ENCODE measurements at regions not wholly inside any gene's neighbourhood (a gene's known extent, or its start where the extent isn't known, plus 50 kb on each side); places are given as distances from the start of the nearest gene placed in this dataset.

DNA sequence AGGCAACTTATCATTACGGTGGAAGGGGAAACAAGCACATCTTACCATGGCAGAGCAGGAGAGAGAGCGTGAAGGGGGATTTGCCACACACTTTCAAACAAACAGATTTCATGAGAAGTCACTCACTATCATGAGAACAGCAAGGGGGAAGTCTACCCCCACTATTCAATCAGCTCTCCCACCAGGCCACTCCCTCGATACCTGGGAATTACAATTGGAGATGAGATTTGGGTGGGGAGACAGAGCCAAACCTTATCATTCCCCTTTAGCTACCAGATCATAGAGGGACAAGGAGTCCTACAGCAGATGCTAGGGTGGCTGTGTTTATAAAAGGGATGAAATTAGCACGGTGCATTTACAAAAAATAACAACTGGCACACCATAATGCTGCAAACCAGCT, 2149.4 kb upstream of the ACO1 start:
- Histone ChIP-seq H3K79me2 (ENCODE audit: control insufficient read depth, insufficient read depth, low read length) (no peaks in the 10 kb centered on the region), H3K9me1 (replicated peaks; ENCODE audit: control insufficient read depth, extremely low read depth, insufficient read depth, low read length) (no peaks in the 10 kb centered on the region), H3K4me3 (replicated peaks in 1 of 3; ENCODE audit: insufficient read depth in 1 of 3, low read depth in 1 of 3, low read length in 3 of 3) (no peak overlapping the region), H3K9ac (replicated peaks; ENCODE audit: extremely low read depth, insufficient read depth, low read length) (no peak overlapping the region), H3K27me3 (ENCODE audit: control insufficient read depth in 2 of 2, insufficient read depth in 2 of 2, low read length in 2 of 2) (no peaks in the 10 kb centered on the region), H3K9me3 (replicated peaks; ENCODE audit: control insufficient read depth, insufficient read depth, low read length) (peaks cover 5% of the 10 kb centered on the region), H4K20me1 (replicated peaks; ENCODE audit: control insufficient read depth, extremely low read depth, insufficient read depth, low read length) (no peaks in the 10 kb centered on the region), H3K27ac (ENCODE audit: insufficient read depth, low read depth, low read length) (no peak overlapping the region), H3K4me2 (ENCODE audit: insufficient read depth, low read length) (no peak overlapping the region), H3K4me1 (ENCODE audit: control insufficient read depth, extremely low read depth, insufficient read depth, low read length) (no peaks in the 10 kb centered on the region), H3K36me3 (ENCODE audit: control insufficient read depth in 2 of 2, extremely low read depth in 1 of 2, insufficient read depth in 2 of 2, low read length in 2 of 2) (no peaks in the 10 kb centered on the region), H2AFZ (ENCODE audit: low read depth, low read length) (no peak overlapping the region)
- BruUV-seq (replicated peaks): no TSS peak
- CTCF ChIA-PET: no interaction called here
- DNase-seq (ENCODE audit: low read depth, low spot score) (no peak), FAIRE-seq (no peak)
- intact Hi-C loops (cut with micrococcal nuclease) (no loop called here), dilution Hi-C loops (cut with MboI; ENCODE audit: extremely low pct_ligation_motif_present, low sequenced_read_pairs) (no loop called here)
- no peak for TF ChIP-seq MYC (IDR thresholded peaks at IDR 0.05; ENCODE audit: low read depth, low read length)
- TF ChIP-seq POLR2AphosphoS5 (IDR thresholded peaks at IDR 0.05; ENCODE audit: insufficient read depth, low read depth, low read length): no peak
- no peak for TF ChIP-seq EZH2 (IDR thresholded peaks at IDR 0.05; ENCODE audit: borderline replicate concordance, low read depth, low read length, severe bottlenecking)
- TF ChIP-seq, protein P1, sequence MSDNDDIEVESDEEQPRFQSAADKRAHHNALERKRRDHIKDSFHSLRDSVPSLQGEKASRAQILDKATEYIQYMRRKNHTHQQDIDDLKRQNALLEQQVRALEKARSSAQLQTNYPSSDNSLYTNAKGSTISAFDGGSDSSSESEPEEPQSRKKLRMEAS (IDR thresholded peaks at IDR 0.05; ENCODE audit: insufficient read depth, insufficient read length): no peak
- TF ChIP-seq, protein P2, sequence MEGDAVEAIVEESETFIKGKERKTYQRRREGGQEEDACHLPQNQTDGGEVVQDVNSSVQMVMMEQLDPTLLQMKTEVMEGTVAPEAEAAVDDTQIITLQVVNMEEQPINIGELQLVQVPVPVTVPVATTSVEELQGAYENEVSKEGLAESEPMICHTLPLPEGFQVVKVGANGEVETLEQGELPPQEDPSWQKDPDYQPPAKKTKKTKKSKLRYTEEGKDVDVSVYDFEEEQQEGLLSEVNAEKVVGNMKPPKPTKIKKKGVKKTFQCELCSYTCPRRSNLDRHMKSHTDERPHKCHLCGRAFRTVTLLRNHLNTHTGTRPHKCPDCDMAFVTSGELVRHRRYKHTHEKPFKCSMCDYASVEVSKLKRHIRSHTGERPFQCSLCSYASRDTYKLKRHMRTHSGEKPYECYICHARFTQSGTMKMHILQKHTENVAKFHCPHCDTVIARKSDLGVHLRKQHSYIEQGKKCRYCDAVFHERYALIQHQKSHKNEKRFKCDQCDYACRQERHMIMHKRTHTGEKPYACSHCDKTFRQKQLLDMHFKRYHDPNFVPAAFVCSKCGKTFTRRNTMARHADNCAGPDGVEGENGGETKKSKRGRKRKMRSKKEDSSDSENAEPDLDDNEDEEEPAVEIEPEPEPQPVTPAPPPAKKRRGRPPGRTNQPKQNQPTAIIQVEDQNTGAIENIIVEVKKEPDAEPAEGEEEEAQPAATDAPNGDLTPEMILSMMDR (IDR thresholded peaks at IDR 0.05; ENCODE audit: extremely low read depth in 1 of 2, insufficient read depth in 1 of 2, low read depth in 1 of 2, low read length in 2 of 2): no peak
- TF ChIP-seq POLR2A (IDR thresholded peaks at IDR 0.05; ENCODE audit: low read depth, low read length): no peak
- no peak for TF ChIP-seq GATA2 (IDR thresholded peaks at IDR 0.05; ENCODE audit: insufficient read depth, insufficient read length, low read depth, low read length)
- TF ChIP-seq JUN (IDR thresholded peaks at IDR 0.05; ENCODE audit: borderline replicate concordance, insufficient read depth, insufficient read length, low read depth): no peak
- TF ChIP-seq FOS (IDR thresholded peaks at IDR 0.05; ENCODE audit: borderline replicate concordance, insufficient read depth, low read length): no peak
- POLR2A ChIA-PET: no interaction called here
